Head of caudate nucleus (tissue), 42 donors: ENCODE measurements at regions not wholly inside any gene's neighbourhood (a gene's known extent, or its start where the extent isn't known, plus 50 kb on each side); places are given as distances from the start of the nearest gene placed in this dataset.

Experiments used
- DNase-seq, 42 donors: peaks; one replicate each; pipeline versions ENCODE4 v3.0.0 to v3.0.0-alpha.2; 2020 to 2021; ENCODE audit warnings: mixed read lengths in 7 of 42
- intact Hi-C: fragments of 100-400 bp; cut with DNase I; formaldehyde crosslinking; loops from one replicate; pipeline ENCODE4 v1.15.0; 2022

- no peak for DNase-seq
- intact Hi-C loops = no loop called here
Measured at GRCh38 chr18:43682196-43682595, 404.9 kb upstream of the SYT4 start.

GRCh38 chr18:43686709-43687108 lies 409.4 kb upstream of the SYT4 start:
- no peak for DNase-seq
- intact Hi-C loops = no loop called here

GRCh38 chr18:43692099-43692690 lies 414.9 kb upstream of the SYT4 start:
- intact Hi-C loops = no loop called here
- no peak for DNase-seq

- intact Hi-C loops = no loop called here
- DNase-seq = no peak
Measured at GRCh38 chr18:43702399-43702798, 425.1 kb upstream of the SYT4 start.

- intact Hi-C loops = no loop called here
Measured at GRCh38 chr18:43703050-43703449, 425.8 kb upstream of the SYT4 start.

GRCh38 chr18:43705850-43706249 lies 428.6 kb upstream of the SYT4 start:
- no peak for DNase-seq
- intact Hi-C loops = no loop called here

More at GRCh38 chr18:43703050-43703449, 425.8 kb upstream of the SYT4 start:
- no peak for DNase-seq

- intact Hi-C loops = no loop called here
- no peak for DNase-seq
Measured at GRCh38 chr18:43710135-43710534, 432.8 kb upstream of the SYT4 start.

GRCh38 chr18:43714343-43715010 lies 437.2 kb upstream of the SYT4 start:
- intact Hi-C loops = no loop called here
- DNase-seq = no peak

GRCh38 chr18:43719267-43719795 lies 442.0 kb upstream of the SYT4 start:
- DNase-seq = no peak
- intact Hi-C loops = no loop called here

GRCh38 chr18:43720041-43720440 lies 442.8 kb upstream of the SYT4 start:
- no peak for DNase-seq
- intact Hi-C loops = no loop called here

- intact Hi-C loops = no loop called here
- DNase-seq = no peak
Measured at GRCh38 chr18:43735570-43735969, 458.3 kb upstream of the SYT4 start.

- intact Hi-C loops = no loop called here
- no peak for DNase-seq
Measured at GRCh38 chr18:43744960-43745745, 467.9 kb upstream of the SYT4 start.

- DNase-seq = no peak
- intact Hi-C loops = no loop called here
Measured at GRCh38 chr18:43751203-43751602, 473.9 kb upstream of the SYT4 start.

GRCh38 chr18:43751835-43752234 lies 474.5 kb upstream of the SYT4 start:
- intact Hi-C loops = no loop called here
- no peak for DNase-seq

- intact Hi-C loops = no loop called here
- no peak for DNase-seq
Measured at GRCh38 chr18:43757273-43757672, 480.0 kb upstream of the SYT4 start.

GRCh38 chr18:43758734-43759133 lies 481.4 kb upstream of the SYT4 start:
- intact Hi-C loops = no loop called here
- DNase-seq = no peak

- DNase-seq = no peak
- intact Hi-C loops = no loop called here
Measured at GRCh38 chr18:43760010-43760409, 482.7 kb upstream of the SYT4 start.

- intact Hi-C loops = no loop called here
- DNase-seq = no peak
Measured at GRCh38 chr18:43772907-43773306, 495.6 kb upstream of the SYT4 start.

- no peak for DNase-seq
- intact Hi-C loops = no loop called here
Measured at GRCh38 chr18:43774497-43774896, 497.2 kb upstream of the SYT4 start.

- intact Hi-C loops = no loop called here
- DNase-seq = no peak
Measured at GRCh38 chr18:43775591-43775990, 498.3 kb upstream of the SYT4 start.
